ENCODE measurements at regions not wholly inside any gene's neighbourhood (a gene's known extent, or its start where the extent isn't known, plus 50 kb on each side); places are given as distances from the start of the nearest gene placed in this dataset.

DNA sequence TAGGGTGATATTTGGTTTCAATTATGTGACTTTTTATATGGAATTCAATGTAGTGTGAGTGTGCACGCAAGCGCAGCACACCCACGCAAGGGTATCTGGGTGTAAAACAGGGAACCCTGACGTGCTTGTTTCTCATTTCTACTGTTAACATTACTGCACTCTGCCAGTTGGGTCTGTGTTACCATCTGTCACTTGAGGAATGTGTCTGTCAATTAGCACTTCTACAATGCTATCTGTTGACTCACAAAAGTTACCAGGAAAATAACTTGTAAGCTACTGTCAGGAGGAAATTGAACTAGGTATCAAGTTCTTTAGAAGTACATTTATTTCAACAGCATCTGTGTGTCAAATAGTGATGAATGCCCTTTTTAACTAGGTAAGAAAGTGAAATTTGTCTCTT is 695.5 kb upstream of the LRFN5 start:
- Histone ChIP-seq H3K27me3 (no peaks in the 10 kb centered on the region), H3K4me1 (no peaks in the 10 kb centered on the region), H3K4me3 (no peak overlapping the region), H3K9me3 (no peaks in the 10 kb centered on the region), H3K36me3 (no peaks in the 10 kb centered on the region), H3K27ac (no peak overlapping the region)
- no peak for DNase-seq (ENCODE audit: extremely low spot score in 2 of 2)
- TF ChIP-seq POLR2AphosphoS5 (IDR thresholded peaks at IDR 0.05; ENCODE audit: insufficient read depth in 1 of 2, low read depth in 1 of 2) = no peak
- TF ChIP-seq, protein P1, sequence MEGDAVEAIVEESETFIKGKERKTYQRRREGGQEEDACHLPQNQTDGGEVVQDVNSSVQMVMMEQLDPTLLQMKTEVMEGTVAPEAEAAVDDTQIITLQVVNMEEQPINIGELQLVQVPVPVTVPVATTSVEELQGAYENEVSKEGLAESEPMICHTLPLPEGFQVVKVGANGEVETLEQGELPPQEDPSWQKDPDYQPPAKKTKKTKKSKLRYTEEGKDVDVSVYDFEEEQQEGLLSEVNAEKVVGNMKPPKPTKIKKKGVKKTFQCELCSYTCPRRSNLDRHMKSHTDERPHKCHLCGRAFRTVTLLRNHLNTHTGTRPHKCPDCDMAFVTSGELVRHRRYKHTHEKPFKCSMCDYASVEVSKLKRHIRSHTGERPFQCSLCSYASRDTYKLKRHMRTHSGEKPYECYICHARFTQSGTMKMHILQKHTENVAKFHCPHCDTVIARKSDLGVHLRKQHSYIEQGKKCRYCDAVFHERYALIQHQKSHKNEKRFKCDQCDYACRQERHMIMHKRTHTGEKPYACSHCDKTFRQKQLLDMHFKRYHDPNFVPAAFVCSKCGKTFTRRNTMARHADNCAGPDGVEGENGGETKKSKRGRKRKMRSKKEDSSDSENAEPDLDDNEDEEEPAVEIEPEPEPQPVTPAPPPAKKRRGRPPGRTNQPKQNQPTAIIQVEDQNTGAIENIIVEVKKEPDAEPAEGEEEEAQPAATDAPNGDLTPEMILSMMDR (IDR thresholded peaks at IDR 0.05) = no peak
- TF ChIP-seq POLR2A (IDR thresholded peaks at IDR 0.05) = no peak
- intact Hi-C loops (cut with DNase I) = no loop called here

DNA sequence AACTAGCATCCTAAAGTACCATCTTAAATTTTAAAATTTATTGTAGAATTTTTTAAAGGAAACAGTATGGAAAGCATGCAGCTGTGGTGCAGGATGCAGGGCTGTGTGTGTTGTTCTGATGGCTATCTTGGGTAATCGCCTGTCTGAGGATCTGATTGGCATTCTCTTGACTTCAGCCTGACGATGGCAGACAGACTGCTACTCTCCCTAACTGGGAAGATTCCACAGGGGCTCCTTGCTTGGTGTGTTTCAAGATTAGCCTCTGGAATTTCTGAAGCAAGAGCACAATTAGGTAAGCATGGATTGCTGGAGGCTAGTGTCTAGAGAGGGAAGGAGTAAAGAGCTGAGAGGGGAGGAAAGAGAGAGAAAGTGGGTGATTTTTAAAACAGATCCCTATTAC is 696.8 kb upstream of the LRFN5 start:
- H3K36me3 ChIP-seq = no peaks in the 10 kb centered on the region
- H3K27me3 ChIP-seq = no peaks in the 10 kb centered on the region
- TF ChIP-seq POLR2A (IDR thresholded peaks at IDR 0.05) (no peak), POLR2AphosphoS5 (IDR thresholded peaks at IDR 0.05; ENCODE audit: insufficient read depth in 1 of 2, low read depth in 1 of 2) (no peak)
- TF ChIP-seq, protein P1 (IDR thresholded peaks at IDR 0.05) = no peak
- no peak overlapping the region for H3K27ac ChIP-seq
- intact Hi-C loops (cut with DNase I) = no loop called here
- no peaks in the 10 kb centered on the region for H3K9me3 ChIP-seq
- DNase-seq (ENCODE audit: extremely low spot score in 2 of 2) = no peak
- no peak overlapping the region for H3K4me3 ChIP-seq
- no peaks in the 10 kb centered on the region for H3K4me1 ChIP-seq

- no peak for TF ChIP-seq POLR2AphosphoS5 (IDR thresholded peaks at IDR 0.05; ENCODE audit: insufficient read depth in 1 of 2, low read depth in 1 of 2)
- TF ChIP-seq POLR2A (IDR thresholded peaks at IDR 0.05) = no peak
- TF ChIP-seq, protein P1 (IDR thresholded peaks at IDR 0.05) = no peak
- intact Hi-C loops (cut with DNase I) = no loop called here
- Histone ChIP-seq H3K4me1 (no peaks in the 10 kb centered on the region), H3K27ac (no peak overlapping the region), H3K4me3 (no peak overlapping the region), H3K9me3 (no peaks in the 10 kb centered on the region), H3K36me3 (no peaks in the 10 kb centered on the region), H3K27me3 (no peaks in the 10 kb centered on the region)
- DNase-seq (ENCODE audit: extremely low spot score in 2 of 2) = no peak
Measured at GRCh38 chr14:40903709-40904108, 703.0 kb upstream of the LRFN5 start.

DNA sequence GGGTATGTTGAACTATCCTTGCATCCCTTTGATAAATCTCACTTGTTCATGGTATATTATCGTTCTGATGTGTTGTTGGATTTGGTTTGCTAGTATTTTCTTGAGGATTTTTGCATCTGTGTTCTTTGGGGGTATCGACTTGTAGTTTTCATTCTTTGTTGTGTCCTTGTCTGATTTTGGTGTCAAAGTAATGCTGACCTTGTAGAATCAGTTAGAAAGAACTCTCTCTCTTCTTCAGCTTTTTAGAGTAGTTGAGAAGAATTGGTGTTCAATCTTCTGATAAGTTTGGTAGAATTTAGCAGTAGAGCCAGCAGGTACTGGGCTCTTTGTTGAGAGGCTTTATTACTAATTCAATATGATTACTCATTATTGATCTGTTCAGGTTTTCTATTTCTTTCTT is 707.2 kb upstream of the LRFN5 start:
- TF ChIP-seq POLR2A (IDR thresholded peaks at IDR 0.05) = no peak
- TF ChIP-seq POLR2AphosphoS5 (IDR thresholded peaks at IDR 0.05; ENCODE audit: insufficient read depth in 1 of 2, low read depth in 1 of 2) = no peak
- TF ChIP-seq, protein P1 (IDR thresholded peaks at IDR 0.05) = no peak
- Histone ChIP-seq H3K36me3 (no peaks in the 10 kb centered on the region), H3K9me3 (no peaks in the 10 kb centered on the region), H3K4me1 (no peaks in the 10 kb centered on the region), H3K27ac (no peak overlapping the region), H3K27me3 (no peaks in the 10 kb centered on the region), H3K4me3 (no peak overlapping the region)
- intact Hi-C loops (cut with DNase I) = no loop called here
- DNase-seq (ENCODE audit: extremely low spot score in 2 of 2) = no peak

DNA sequence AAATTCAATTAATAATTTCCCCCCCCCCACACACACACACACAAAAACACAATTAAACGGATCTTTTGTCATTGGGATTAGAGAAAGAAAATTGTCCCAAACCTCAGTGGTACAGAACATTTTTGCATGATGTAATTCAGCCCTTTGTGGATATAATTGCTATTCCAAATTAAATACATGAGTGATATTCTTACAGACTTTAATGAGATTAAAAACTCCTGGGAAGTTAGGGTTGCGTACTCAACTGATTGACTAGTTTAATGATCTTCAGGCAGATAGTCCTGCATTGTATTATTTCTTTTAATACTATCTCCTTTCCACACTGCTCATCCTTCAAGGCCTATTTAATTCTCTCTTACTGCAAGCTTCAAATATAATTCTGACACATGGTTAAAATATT is 711.8 kb upstream of the LRFN5 start:
- TF ChIP-seq, protein P1 (IDR thresholded peaks at IDR 0.05) = no peak
- no peak for TF ChIP-seq POLR2A (IDR thresholded peaks at IDR 0.05)
- no peak for TF ChIP-seq POLR2AphosphoS5 (IDR thresholded peaks at IDR 0.05; ENCODE audit: insufficient read depth in 1 of 2, low read depth in 1 of 2)
- no peak overlapping the region for H3K27ac ChIP-seq
- no peak for DNase-seq (ENCODE audit: extremely low spot score in 2 of 2)
- no peaks in the 10 kb centered on the region for H3K27me3 ChIP-seq
- no peak overlapping the region for H3K4me3 ChIP-seq
- intact Hi-C loops (cut with DNase I) = no loop called here
- H3K36me3 ChIP-seq = no peaks in the 10 kb centered on the region
- H3K4me1 ChIP-seq = no peaks in the 10 kb centered on the region
- no peaks in the 10 kb centered on the region for H3K9me3 ChIP-seq
